ENCODE measurements at regions not wholly inside any gene's neighbourhood (a gene's known extent, or its start where the extent isn't known, plus 50 kb on each side); places are given as distances from the start of the nearest gene placed in this dataset.

GRCh38 chrX:45807572-45808425 is 607.1 kb upstream of the DIPK2B start:
- TF ChIP-seq, protein P1, sequence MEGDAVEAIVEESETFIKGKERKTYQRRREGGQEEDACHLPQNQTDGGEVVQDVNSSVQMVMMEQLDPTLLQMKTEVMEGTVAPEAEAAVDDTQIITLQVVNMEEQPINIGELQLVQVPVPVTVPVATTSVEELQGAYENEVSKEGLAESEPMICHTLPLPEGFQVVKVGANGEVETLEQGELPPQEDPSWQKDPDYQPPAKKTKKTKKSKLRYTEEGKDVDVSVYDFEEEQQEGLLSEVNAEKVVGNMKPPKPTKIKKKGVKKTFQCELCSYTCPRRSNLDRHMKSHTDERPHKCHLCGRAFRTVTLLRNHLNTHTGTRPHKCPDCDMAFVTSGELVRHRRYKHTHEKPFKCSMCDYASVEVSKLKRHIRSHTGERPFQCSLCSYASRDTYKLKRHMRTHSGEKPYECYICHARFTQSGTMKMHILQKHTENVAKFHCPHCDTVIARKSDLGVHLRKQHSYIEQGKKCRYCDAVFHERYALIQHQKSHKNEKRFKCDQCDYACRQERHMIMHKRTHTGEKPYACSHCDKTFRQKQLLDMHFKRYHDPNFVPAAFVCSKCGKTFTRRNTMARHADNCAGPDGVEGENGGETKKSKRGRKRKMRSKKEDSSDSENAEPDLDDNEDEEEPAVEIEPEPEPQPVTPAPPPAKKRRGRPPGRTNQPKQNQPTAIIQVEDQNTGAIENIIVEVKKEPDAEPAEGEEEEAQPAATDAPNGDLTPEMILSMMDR (IDR thresholded peaks at IDR 0.05): no peak
- TF ChIP-seq POLR2AphosphoS5 (IDR thresholded peaks at IDR 0.05) (no peak), POLR2A (IDR thresholded peaks at IDR 0.05) (no peak)

Measured in transverse colon (tissue), 4 donors.